ENCODE measurements at regions not wholly inside any gene's neighbourhood (a gene's known extent, or its start where the extent isn't known, plus 50 kb on each side); places are given as distances from the start of the nearest gene placed in this dataset.

GRCh38 chr6:151154418-151154817, 85.3 kb upstream of the AKAP12 start:
- TF ChIP-seq POLR2A (IDR thresholded peaks at IDR 0.05; ENCODE audit: low read depth, low read length), result no peak
- no peak for TF ChIP-seq POLR2AphosphoS5 (IDR thresholded peaks at IDR 0.05; ENCODE audit: low read depth, low read length)
- TF ChIP-seq TAF1 (IDR thresholded peaks at IDR 0.05; ENCODE audit: low read depth, low read length), result no peak
- TF ChIP-seq POU2F2 (IDR thresholded peaks at IDR 0.05; ENCODE audit: low read depth, low read length), result no peak
- no peak for TF ChIP-seq SPI1 (IDR thresholded peaks at IDR 0.05; ENCODE audit: low read depth, low read length)

All from GM12891 (cell line).